CD14-positive monocyte (primary cell): ENCODE measurements at regions not wholly inside any gene's neighbourhood (a gene's known extent, or its start where the extent isn't known, plus 50 kb on each side); places are given as distances from the start of the nearest gene placed in this dataset.

Experiments
- DNase-seq, 3 donors: peaks; one replicate each; pipeline ENCODE4 v3.0.0-alpha.2; 2011 to 2022
- H2AFZ ChIP-seq: 2 replicates; pipeline ENCODE4 v1.6.0; 2012; ENCODE audit warnings: mild to moderate bottlenecking, low read depth, low read length, inconsistent platforms; ENCODE audit not compliant: insufficient read depth, poor library complexity, severe bottlenecking
- H3K27ac ChIP-seq, 2 donors: 1 replicate in 1 of 2; 2 replicates in 1 of 2; pipeline ENCODE4 v1.5.1; 2012 to 2013; ENCODE audit warnings: low read length in 2 of 2, control low read depth in 1 of 2, inconsistent platforms in 1 of 2, low read depth in 1 of 2, mild to moderate bottlenecking in 1 of 2
- H3K27me3 ChIP-seq, 2 donors: one replicate each; pipeline versions ENCODE4 v1.6.0 to v1.6.1; 2011 to 2013; ENCODE audit warnings: low read length in 2 of 2; ENCODE audit not compliant: control insufficient read depth in 2 of 2, insufficient read depth in 2 of 2
- H3K36me3 ChIP-seq, 2 donors: replicated peaks in 1 of 2; 1 replicate in 1 of 2; 2 replicates in 1 of 2; pipeline versions ENCODE4 v1.5.1 to v1.6.1; 2012 to 2013; ENCODE audit warnings: low read length in 2 of 2, control low read depth in 1 of 2, inconsistent platforms in 1 of 2, mild to moderate bottlenecking in 1 of 2; ENCODE audit not compliant: insufficient read depth in 2 of 2, control insufficient read depth in 1 of 2
- H3K4me1 ChIP-seq, 2 donors: 1 replicate in 1 of 2; 2 replicates in 1 of 2; pipeline versions ENCODE4 v1.5.1 to v1.6.1; 2012 to 2013; ENCODE audit warnings: low read length in 2 of 2, control low read depth in 1 of 2, inconsistent platforms in 1 of 2, mild to moderate bottlenecking in 1 of 2, moderate library complexity in 1 of 2; ENCODE audit not compliant: insufficient read depth in 2 of 2, control insufficient read depth in 1 of 2
- H3K4me2 ChIP-seq: replicated peaks from 2 replicates; pipeline ENCODE3; 2012; ENCODE audit warnings: low read length, moderate library complexity, mild to moderate bottlenecking; ENCODE audit not compliant: poor library complexity, severe bottlenecking; ENCODE audit errors: extremely low read depth
- H3K4me3 ChIP-seq, 3 experiments: fragments of 200-600 bp in 1 of 3; sonication (generic) in 1 of 3; replicated peaks in 1 of 3; 1 replicate in 2 of 3; 2 replicates in 1 of 3; pipeline ENCODE4 v1.5.1; 2011 to 2013; ENCODE audit warnings: low read length in 3 of 3, mild to moderate bottlenecking in 3 of 3, control low read depth in 2 of 3, low read depth in 2 of 3, inconsistent platforms in 1 of 3, moderate library complexity in 1 of 3
- H3K79me2 ChIP-seq: 2 replicates; pipeline ENCODE4 v1.6.0; 2012; ENCODE audit warnings: mild to moderate bottlenecking, control low read depth, inconsistent platforms, low read length, moderate library complexity; ENCODE audit not compliant: insufficient read depth
- H3K9ac ChIP-seq: 2 replicates; pipeline ENCODE4 v1.6.0; 2017; ENCODE audit warnings: low read length, mild to moderate bottlenecking; ENCODE audit not compliant: insufficient read depth, poor library complexity, severe bottlenecking
- H3K9me3 ChIP-seq, 2 donors: replicated peaks in 1 of 2; 1 replicate in 1 of 2; 2 replicates in 1 of 2; pipeline versions ENCODE4 v1.5.1 to v1.6.1; 2012 to 2013; ENCODE audit warnings: low read length in 2 of 2, control low read depth in 1 of 2; ENCODE audit not compliant: control insufficient read depth in 1 of 2, insufficient read depth in 1 of 2
- H4K20me1 ChIP-seq: 2 replicates; pipeline ENCODE4 v1.6.0; 2012; ENCODE audit warnings: mild to moderate bottlenecking, low read length, control low read depth, moderate library complexity; ENCODE audit not compliant: insufficient read depth
- H3K27ac Mint-ChIP-seq, 7 donors: one replicate each; pipeline ENCODE4 v1.8.0; 2020; ENCODE audit warnings: mild to moderate bottlenecking in 7 of 7, mixed read lengths in 7 of 7, moderate library complexity in 6 of 7, inconsistent platforms in 2 of 7
- H3K27me3 Mint-ChIP-seq, 3 donors: one replicate each; pipeline ENCODE4 v1.8.0; 2021 to 2022; ENCODE audit warnings: low read depth in 3 of 3, mild to moderate bottlenecking in 3 of 3, mixed read lengths in 3 of 3, moderate library complexity in 3 of 3, inconsistent platforms in 1 of 3
- H3K36me3 Mint-ChIP-seq, 2 donors: one replicate each; pipeline ENCODE4 v1.8.0; 2020; ENCODE audit warnings: mixed read lengths in 2 of 2, inconsistent platforms in 1 of 2, mild to moderate bottlenecking in 1 of 2
- H3K4me1 Mint-ChIP-seq: one replicate; pipeline ENCODE4 v1.8.0; 2020; ENCODE audit warnings: mild to moderate bottlenecking, mixed read lengths
- H3K4me3 Mint-ChIP-seq, 2 donors: one replicate each; pipeline ENCODE4 v1.8.0; 2020; ENCODE audit warnings: mild to moderate bottlenecking in 2 of 2, mixed read lengths in 2 of 2, moderate library complexity in 1 of 2
- H3K9me3 Mint-ChIP-seq, 7 donors: one replicate each; pipeline ENCODE4 v1.8.0; 2020 to 2022; ENCODE audit warnings: mixed read lengths in 7 of 7, mild to moderate bottlenecking in 6 of 7, moderate library complexity in 6 of 7, inconsistent platforms in 2 of 7
- WGBS: methylation state at CpG from one replicate; pipeline ENCODE4 v1.1.5; 2013; ENCODE audit warnings: missing lambda C conversion rate; ENCODE audit not compliant: insufficient coverage; 5-methylcytosine and 5-hydroxymethylcytosine counted together
- intact Hi-C, 2 donors: fragments of 100-400 bp; cut with micrococcal nuclease; formaldehyde crosslinking; loops; one replicate each; pipeline versions ENCODE4 v1.15.0 to v1.15.1; 2023
- TF ChIP-seq, protein P1 (sequence below): fragments of 200-600 bp; IDR thresholded peaks from one replicate; pipeline ENCODE4 v1.8.0; 2022; ENCODE audit warnings: antibody characterized with exemption, mild to moderate bottlenecking

DNA sequence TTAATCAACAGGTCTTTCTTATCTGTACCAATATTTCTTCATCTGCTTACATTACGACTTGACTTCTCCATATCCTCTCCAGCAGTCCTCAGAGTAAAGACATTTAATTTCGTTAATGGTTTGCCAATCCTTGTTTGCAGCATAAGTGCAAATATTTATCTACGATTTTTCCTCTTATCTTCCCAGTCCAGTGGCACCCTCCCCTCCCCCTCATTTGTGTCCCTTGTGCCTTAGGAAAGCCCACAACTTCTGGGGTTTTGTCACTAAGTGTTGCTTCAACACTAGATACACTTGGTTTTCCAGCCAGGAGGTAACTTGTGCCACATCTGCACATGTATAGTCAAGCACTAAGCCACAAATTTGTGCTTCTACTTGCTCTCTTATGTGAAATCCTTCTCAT lies 327.2 kb downstream of the CBLN4 start:
- Histone ChIP-seq H3K4me3 (no peak overlapping the region), H3K27ac (no peak overlapping the region), H4K20me1 (no peaks in the 10 kb centered on the region), H3K79me2 (no peaks in the 10 kb centered on the region), H3K36me3 (no peaks in the 10 kb centered on the region), H3K9ac (no peak overlapping the region), H3K27me3 (no peaks in the 10 kb centered on the region), H3K4me2 (no peak overlapping the region), H3K4me1 (no peaks in the 10 kb centered on the region), H2AFZ (no peak overlapping the region), H3K9me3 (peaks cover 0 to 6% of the 10 kb centered on the region in 2 donors)
- Mint-ChIP-seq H3K27me3 (no peaks in the 10 kb centered on the region), H3K9me3 (peaks cover 0 to 8% (median 2%) of the 10 kb centered on the region in 7 donors), H3K36me3 (no peaks in the 10 kb centered on the region), H3K4me3 (no peak overlapping the region), H3K4me1 (no peaks in the 10 kb centered on the region), H3K27ac (no peak overlapping the region)
- intact Hi-C loops = no loop called here
- TF ChIP-seq, protein P1, sequence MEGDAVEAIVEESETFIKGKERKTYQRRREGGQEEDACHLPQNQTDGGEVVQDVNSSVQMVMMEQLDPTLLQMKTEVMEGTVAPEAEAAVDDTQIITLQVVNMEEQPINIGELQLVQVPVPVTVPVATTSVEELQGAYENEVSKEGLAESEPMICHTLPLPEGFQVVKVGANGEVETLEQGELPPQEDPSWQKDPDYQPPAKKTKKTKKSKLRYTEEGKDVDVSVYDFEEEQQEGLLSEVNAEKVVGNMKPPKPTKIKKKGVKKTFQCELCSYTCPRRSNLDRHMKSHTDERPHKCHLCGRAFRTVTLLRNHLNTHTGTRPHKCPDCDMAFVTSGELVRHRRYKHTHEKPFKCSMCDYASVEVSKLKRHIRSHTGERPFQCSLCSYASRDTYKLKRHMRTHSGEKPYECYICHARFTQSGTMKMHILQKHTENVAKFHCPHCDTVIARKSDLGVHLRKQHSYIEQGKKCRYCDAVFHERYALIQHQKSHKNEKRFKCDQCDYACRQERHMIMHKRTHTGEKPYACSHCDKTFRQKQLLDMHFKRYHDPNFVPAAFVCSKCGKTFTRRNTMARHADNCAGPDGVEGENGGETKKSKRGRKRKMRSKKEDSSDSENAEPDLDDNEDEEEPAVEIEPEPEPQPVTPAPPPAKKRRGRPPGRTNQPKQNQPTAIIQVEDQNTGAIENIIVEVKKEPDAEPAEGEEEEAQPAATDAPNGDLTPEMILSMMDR = no peak
- no peak for DNase-seq
- WGBS = 71% methylated on average over 3 of the region's 3 CpGs

DNA sequence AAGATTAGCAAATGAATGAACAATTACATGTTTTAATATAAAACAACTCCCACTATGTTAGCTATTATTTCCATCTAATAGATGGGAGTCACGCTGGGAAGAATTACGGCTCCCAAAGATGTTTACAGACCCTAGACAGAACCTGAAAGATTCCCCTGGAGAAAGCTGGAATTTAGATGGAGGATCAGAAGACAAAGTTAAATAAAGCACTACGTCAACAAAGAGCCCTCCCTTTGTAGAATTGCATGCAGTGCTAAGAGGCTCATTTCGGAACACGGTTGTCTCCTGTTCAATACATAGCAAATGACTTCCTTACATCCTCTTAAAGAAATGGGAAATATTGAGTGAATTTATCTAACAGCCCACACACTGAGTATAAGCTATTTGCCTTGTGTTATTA lies 328.3 kb downstream of the CBLN4 start:
- H3K36me3 Mint-ChIP-seq = no peaks in the 10 kb centered on the region
- intact Hi-C loops = no loop called here
- H3K27ac ChIP-seq = no peak overlapping the region
- no peaks in the 10 kb centered on the region for H3K36me3 ChIP-seq
- no peaks in the 10 kb centered on the region for H3K27me3 ChIP-seq
- TF ChIP-seq, protein P1 = no peak
- no peaks in the 10 kb centered on the region for H3K4me1 Mint-ChIP-seq
- no peaks in the 10 kb centered on the region for H4K20me1 ChIP-seq
- no peaks in the 10 kb centered on the region for H3K27me3 Mint-ChIP-seq
- H3K79me2 ChIP-seq = no peaks in the 10 kb centered on the region
- peaks cover 0 to 8% (median 2%) of the 10 kb centered on the region in 7 donors for H3K9me3 Mint-ChIP-seq
- no peaks in the 10 kb centered on the region for H3K4me1 ChIP-seq
- WGBS = no CpG with 5 or more reads among the region's 5 CpGs
- no peak overlapping the region for H3K4me2 ChIP-seq
- H2AFZ ChIP-seq = no peak overlapping the region
- H3K9ac ChIP-seq = no peak overlapping the region
- no peak overlapping the region for H3K4me3 Mint-ChIP-seq
- DNase-seq = no peak
- H3K4me3 ChIP-seq = no peak overlapping the region
- H3K9me3 ChIP-seq = peaks cover 0 to 6% of the 10 kb centered on the region in 2 donors
- H3K27ac Mint-ChIP-seq = no peak overlapping the region
